H1 (cell line): ENCODE measurements at regions not wholly inside any gene's neighbourhood (a gene's known extent, or its start where the extent isn't known, plus 50 kb on each side); places are given as distances from the start of the nearest gene placed in this dataset.

Experiments
- CTCF ChIA-PET: fragments of 300-600 bp; sonication (Branson Sonifier 250); formaldehyde crosslinking; loops from one replicate; lab custom pipeline; 2021; ENCODE audit not compliant: partially characterized antibody; lab: Charles Lee
- POLR2A ChIA-PET: fragments of 300-600 bp; sonication (Branson Sonifier 250); formaldehyde crosslinking; loops from one replicate; lab custom pipeline; 2021; ENCODE audit warnings: inconsistent platforms; ENCODE audit not compliant: partially characterized antibody; lab: Charles Lee
- DNase-seq, 2 experiments: peaks; one replicate each; pipeline versions ENCODE4 v3.0.0 to v3.0.0-alpha.2; 2010 to 2022; ENCODE audit warnings: low spot score in 2 of 2, low read depth in 1 of 2, mixed read lengths in 1 of 2
- FAIRE-seq: peaks from 2 replicates; lab custom pipeline; 2011; peaks lifted over from hg19 to GRCh38; lab: Jason Lieb, UNC
- H2AFZ ChIP-seq: 2 replicates; pipeline ENCODE4 v1.8.1; 2012; ENCODE audit warnings: low read length, inconsistent platforms
- H2AK5ac ChIP-seq: 2 replicates; pipeline ENCODE4 v1.6.1; 2013; ENCODE audit warnings: low read depth, low read length
- H2BK120ac ChIP-seq: replicated peaks from 2 replicates; pipeline ENCODE3; 2013; ENCODE audit warnings: low read depth, low read length, inconsistent platforms
- H2BK12ac ChIP-seq: 2 replicates; pipeline ENCODE4 v1.6.1; 2013; ENCODE audit warnings: low read depth, low read length
- H2BK15ac ChIP-seq: 2 replicates; pipeline ENCODE4 v1.6.1; 2013; ENCODE audit warnings: low read length
- H2BK20ac ChIP-seq: 2 replicates; pipeline ENCODE4 v1.6.1; 2013; ENCODE audit warnings: low read length
- H2BK5ac ChIP-seq: 2 replicates; pipeline ENCODE4 v1.6.1; 2013; ENCODE audit warnings: low read depth, low read length
- H3K14ac ChIP-seq: 2 replicates; pipeline ENCODE4 v1.6.1; 2013; ENCODE audit warnings: inconsistent platforms; ENCODE audit not compliant: insufficient read length
- H3K18ac ChIP-seq: 2 replicates; pipeline ENCODE4 v1.6.1; 2013; ENCODE audit warnings: low read length; ENCODE audit errors: extremely low read depth
- H3K23ac ChIP-seq: 2 replicates; pipeline ENCODE4 v1.6.1; 2013; ENCODE audit warnings: inconsistent platforms; ENCODE audit not compliant: insufficient read length
- H3K23me2 ChIP-seq: 2 replicates; pipeline ENCODE4 v1.6.1; 2013; ENCODE audit warnings: low read depth, low read length
- H3K27ac ChIP-seq: 2 replicates; pipeline ENCODE4 v1.6.1; 2011; ENCODE audit warnings: low read depth, low read length, inconsistent platforms
- H3K27me3 ChIP-seq, 4 experiments: replicated peaks in 1 of 4; 1 replicate in 1 of 4; 2 replicates in 3 of 4; pipeline versions ENCODE4 v1.6.1 to v1.8.1; 2011 to 2013; ENCODE audit warnings: low read length in 3 of 4, mild to moderate bottlenecking in 3 of 4, inconsistent platforms in 2 of 4, mixed read lengths in 2 of 4, moderate library complexity in 1 of 4; ENCODE audit not compliant: control insufficient read depth in 3 of 4, insufficient read depth in 3 of 4; ENCODE audit errors: extremely low read depth in 1 of 4
- H3K36me3 ChIP-seq, 4 experiments: 2 replicates each; pipeline versions ENCODE4 v1.6.1 to v1.8.1; 2011 to 2013; ENCODE audit warnings: mild to moderate bottlenecking in 4 of 4, low read length in 3 of 4, moderate library complexity in 2 of 4, control low read depth in 1 of 4, inconsistent platforms in 1 of 4; ENCODE audit not compliant: insufficient read depth in 4 of 4, control insufficient read depth in 2 of 4
- H3K4ac ChIP-seq: replicated peaks from 2 replicates; pipeline ENCODE3; 2013; ENCODE audit warnings: low read length, low read depth, mixed read lengths, inconsistent platforms; ENCODE audit not compliant: insufficient read length
- H3K4me1 ChIP-seq, 4 experiments: replicated peaks in 1 of 4; 1 replicate in 1 of 4; 2 replicates in 3 of 4; pipeline versions ENCODE4 v1.6.1 to v1.8.1; 2011 to 2013; ENCODE audit warnings: low read length in 3 of 4, inconsistent platforms in 2 of 4, mixed read lengths in 1 of 4; ENCODE audit not compliant: insufficient read depth in 4 of 4, control insufficient read depth in 3 of 4
- H3K4me2 ChIP-seq, 2 experiments: 2 replicates each; pipeline versions ENCODE4 v1.6.1 to v1.8.1; 2011 to 2013; ENCODE audit warnings: low read depth in 2 of 2, low read length in 2 of 2, control low read depth in 1 of 2, inconsistent platforms in 1 of 2, mild to moderate bottlenecking in 1 of 2; ENCODE audit not compliant: insufficient read depth in 1 of 2
- H3K4me3 ChIP-seq, 4 experiments: fragments of 200-600, 300-600 bp in 1 of 4; sonication (generic), shearing (Covaris generic), sonication (Bioruptor Twin) in 1 of 4; 2 replicates each; pipeline versions ENCODE4 v1.5.1 to v1.8.1; 2011 to 2016; ENCODE audit warnings: low read length in 4 of 4, low read depth in 3 of 4, control low read depth in 2 of 4, inconsistent platforms in 2 of 4, mild to moderate bottlenecking in 2 of 4, mixed read lengths in 1 of 4, moderate library complexity in 1 of 4; ENCODE audit not compliant: insufficient read depth in 2 of 4; ENCODE audit errors: extremely low read depth in 1 of 4
- H3K56ac ChIP-seq: replicated peaks from 2 replicates; pipeline ENCODE3; 2013; ENCODE audit warnings: low read depth, mild to moderate bottlenecking, mixed read lengths, low read length, inconsistent platforms; ENCODE audit not compliant: insufficient read length
- H3K79me1 ChIP-seq: 2 replicates; pipeline ENCODE4 v1.6.1; 2013; ENCODE audit warnings: low read depth, low read length, control low read depth
- H3K79me2 ChIP-seq, 2 experiments: 2 replicates each; pipeline versions ENCODE4 v1.6.1 to v1.8.1; 2012 to 2013; ENCODE audit warnings: low read length in 2 of 2, mild to moderate bottlenecking in 2 of 2, inconsistent platforms in 1 of 2; ENCODE audit not compliant: insufficient read depth in 2 of 2, control insufficient read depth in 1 of 2
- H3K9ac ChIP-seq, 4 experiments: replicated peaks in 1 of 4; 1 replicate in 1 of 4; 2 replicates in 3 of 4; pipeline versions ENCODE4 v1.6.1 to v1.8.1; 2011 to 2013; ENCODE audit warnings: low read depth in 3 of 4, low read length in 3 of 4, control low read depth in 2 of 4, mild to moderate bottlenecking in 2 of 4, moderate library complexity in 2 of 4, inconsistent platforms in 1 of 4; ENCODE audit errors: extremely low read depth in 1 of 4
- H3K9me3 ChIP-seq, 2 experiments: 2 replicates each; pipeline versions ENCODE4 v1.6.1 to v1.8.1; 2012 to 2013; ENCODE audit warnings: mild to moderate bottlenecking in 2 of 2, moderate library complexity in 2 of 2, control low read depth in 1 of 2, inconsistent platforms in 1 of 2, low read depth in 1 of 2, low read length in 1 of 2, mixed read lengths in 1 of 2; ENCODE audit not compliant: insufficient read depth in 2 of 2
- H4K20me1 ChIP-seq, 2 experiments: replicated peaks in 1 of 2; 2 replicates each; pipeline versions ENCODE3 to v1.8.1; 2011 to 2013; ENCODE audit warnings: inconsistent platforms in 2 of 2, low read length in 2 of 2, mild to moderate bottlenecking in 1 of 2; ENCODE audit not compliant: insufficient read depth in 2 of 2, control insufficient read depth in 1 of 2
- H4K5ac ChIP-seq: 2 replicates; pipeline ENCODE4 v1.6.1; 2013; ENCODE audit warnings: low read length, low read depth, mixed read lengths, inconsistent platforms; ENCODE audit not compliant: insufficient read length
- H4K8ac ChIP-seq: 2 replicates; pipeline ENCODE4 v1.8.0; 2013; ENCODE audit warnings: mild to moderate bottlenecking, moderate library complexity, low read length, inconsistent platforms; ENCODE audit not compliant: insufficient read depth; ENCODE audit errors: extremely low read depth
- H4K91ac ChIP-seq: replicated peaks from 2 replicates; pipeline ENCODE3; 2013; ENCODE audit warnings: low read length, mixed read lengths, inconsistent platforms; ENCODE audit not compliant: insufficient read length
- BACH1 ChIP-seq: IDR thresholded peaks from 2 replicates; pipeline ENCODE4 v1.6.1; 2012; ENCODE audit warnings: low read length, improper control_type of control experiment
- CBX5 ChIP-seq: fragments of 300-800, 300-1000 bp; sonication (generic); IDR thresholded peaks from 2 replicates; pipeline ENCODE4 v1.7.1; 2016; ENCODE audit warnings: antibody characterized with exemption, low read length, low read depth
- CHD1 ChIP-seq: IDR thresholded peaks from 2 replicates; pipeline ENCODE4 v1.6.1; 2012; ENCODE audit warnings: low read depth, low read length, improper control_type of control experiment
- CTBP2 ChIP-seq: IDR thresholded peaks from 2 replicates; pipeline ENCODE4 v1.7.0; 2011; ENCODE audit warnings: borderline replicate concordance, mild to moderate bottlenecking, moderate library complexity, mixed read lengths, low read length; ENCODE audit not compliant: insufficient read depth, insufficient read length
- HDAC6 ChIP-seq: IDR thresholded peaks from one replicate; pipeline ENCODE4 v1.7.1; 2012; ENCODE audit warnings: low read depth, mild to moderate bottlenecking, inconsistent platforms, low read length, moderate library complexity
- KDM4A ChIP-seq: IDR thresholded peaks from one replicate; pipeline ENCODE4 v1.7.1; 2012; ENCODE audit warnings: low read depth, mild to moderate bottlenecking, moderate library complexity, low read length, inconsistent platforms; ENCODE audit not compliant: severe bottlenecking
- RAD21 ChIP-seq, 2 experiments: IDR thresholded peaks in 1 of 2; conservative IDR thresholded peaks in 1 of 2; 2 replicates each; pipeline ENCODE4 v1.6.1; 2011; ENCODE audit warnings: low read depth in 2 of 2, low read length in 2 of 2, improper control_type of control experiment in 1 of 2, inconsistent platforms in 1 of 2, mild to moderate bottlenecking in 1 of 2, moderate library complexity in 1 of 2
- SP1 ChIP-seq: IDR thresholded peaks from 2 replicates; pipeline ENCODE4 v1.6.1; 2011; ENCODE audit warnings: low read depth, low read length
- SP4 ChIP-seq: IDR thresholded peaks from 2 replicates; pipeline ENCODE4 v1.6.1; 2012; ENCODE audit warnings: low read length, inconsistent platforms
- SRF ChIP-seq: IDR thresholded peaks from 2 replicates; pipeline ENCODE4 v1.6.1; 2011; ENCODE audit warnings: mild to moderate bottlenecking, low read depth, low read length, moderate library complexity
- SUZ12 ChIP-seq: fragments of 200-600 bp; sonication (generic); IDR thresholded peaks from 2 replicates; pipeline ENCODE4 v1.6.1; 2012; ENCODE audit warnings: mild to moderate bottlenecking, inconsistent platforms, low read length, moderate library complexity, mixed read lengths
- USF2 ChIP-seq: IDR thresholded peaks from 2 replicates; pipeline ENCODE4 v1.6.1; 2011; ENCODE audit warnings: low read length, improper control_type of control experiment
- WGBS, 2 experiments: shearing (Covaris generic) in 1 of 2; methylation state at CpG; one replicate each; pipeline versions ENCODE4 v1.1.6 to v1.1.7; 2013 to 2015; ENCODE audit warnings: low lambda C conversion rate in 2 of 2, mixed read lengths in 2 of 2, inconsistent platforms in 1 of 2, low coverage in 1 of 2, missing lambda C conversion rate in 1 of 2; ENCODE audit not compliant: insufficient replicate concordance in 2 of 2, insufficient coverage in 1 of 2, insufficient read length in 1 of 2; ENCODE audit errors: extremely low coverage in 1 of 2, missing lambda C conversion rate in 1 of 2; 5-methylcytosine and 5-hydroxymethylcytosine counted together

- POLR2A ChIA-PET = no interaction called here
- Histone ChIP-seq H3K79me2 (no peaks in the 10 kb centered on the region), H4K91ac (no peak overlapping the region), H3K27ac (no peak overlapping the region), H2BK5ac (no peak overlapping the region), H3K4ac (no peak overlapping the region), H2AFZ (no peak overlapping the region), H3K9ac (no peak overlapping the region), H4K5ac (no peak overlapping the region), H4K8ac (no peak overlapping the region), H3K56ac (no peak overlapping the region), H3K4me3 (no peak overlapping the region), H4K20me1 (no peaks in the 10 kb centered on the region), H2AK5ac (no peak overlapping the region), H3K4me2 (no peak overlapping the region), H3K36me3 (no peaks in the 10 kb centered on the region; a peak in 1 of 8 replicates), H3K23ac (no peak overlapping the region), H3K23me2 (no peaks in the 10 kb centered on the region), H3K4me1 (no peaks in the 10 kb centered on the region), H3K18ac (no peak overlapping the region), H2BK12ac (no peak overlapping the region), H3K9me3 (no peaks in the 10 kb centered on the region), H3K14ac (no peak overlapping the region), H3K79me1 (no peaks in the 10 kb centered on the region), H2BK120ac (no peak overlapping the region), H2BK15ac (no peak overlapping the region), H3K27me3 (no peaks in the 10 kb centered on the region), H2BK20ac (no peak overlapping the region)
- CTCF ChIA-PET = interaction anchor here (0.7 to 1.5 kb wide), 3 partner anchors 10 to 51 kb away, joined by 3 read pairs; no protein-coding TSS in a partner anchor
- no peak for DNase-seq
- no peak for FAIRE-seq
- WGBS, 2 experiments = 85% methylated on average over 7 of the region's 7 CpGs; no CpG with 5 or more reads in 1 of the 2 experiments
- TF ChIP-seq HDAC6 = no peak
- no peak for TF ChIP-seq USF2
- no peak for TF ChIP-seq SP1
- no peak for TF ChIP-seq CBX5
- no peak for TF ChIP-seq BACH1
- TF ChIP-seq SRF = no peak
- no peak for TF ChIP-seq SUZ12
- no peak for TF ChIP-seq KDM4A
- no peak for TF ChIP-seq CHD1
- TF ChIP-seq CTBP2 = no peak
- TF ChIP-seq RAD21 (IDR thresholded peaks at IDR 0.05 in 1 of 2, conservative IDR thresholded peaks at IDR 0.05 in 1 of 2; ENCODE audit: low read depth in 2 of 2, low read length in 2 of 2) = no peak
- no peak for TF ChIP-seq SP4
Observed at GRCh38 chrX:116277351-116278225, 107.0 kb downstream of the AGTR2 start.
